Esophagus squamous epithelium (tissue), 5 donors: ENCODE measurements at regions not wholly inside any gene's neighbourhood (a gene's known extent, or its start where the extent isn't known, plus 50 kb on each side); places are given as distances from the start of the nearest gene placed in this dataset.
A peak's percentile ranks its signal among the peaks of the same experiment; 100 is the strongest.

Experiments
- DNase-seq: peaks from one replicate; lab custom pipeline; 2025; lab: John Stamatoyannopoulos, UW
- H3K27ac ChIP-seq, 4 donors: fragments of 200-600 bp; sonication (generic); one replicate each; pipeline ENCODE4 v1.5.1; 2016 to 2019; ENCODE audit warnings: mild to moderate bottlenecking in 1 of 4
- H3K27me3 ChIP-seq, 4 donors: fragments of 200-600 bp; sonication (generic); 1 replicate in 3 of 4; 2 replicates in 1 of 4; pipeline versions ENCODE4 v1.5.1 to v1.6.0; 2017 to 2021; ENCODE audit warnings: antibody characterized with exemption in 1 of 4
- H3K36me3 ChIP-seq, 3 donors: fragments of 200-600 bp; sonication (generic); one replicate each; pipeline ENCODE4 v1.5.1; 2016 to 2019
- H3K4me1 ChIP-seq, 3 donors: fragments of 200-600 bp; sonication (generic); one replicate each; pipeline ENCODE4 v1.5.1; 2017 to 2019
- H3K4me3 ChIP-seq, 4 donors: fragments of 200-600 bp; sonication (generic); 1 replicate in 3 of 4; 2 replicates in 1 of 4; pipeline ENCODE4 v1.5.1; 2016 to 2019; ENCODE audit warnings: mild to moderate bottlenecking in 2 of 4, moderate library complexity in 1 of 4
- H3K9me3 ChIP-seq, 3 donors: fragments of 200-600 bp; sonication (generic); one replicate each; pipeline ENCODE4 v1.5.1; 2016 to 2019
- POLR2A ChIP-seq, 4 donors: fragments of 450-650 bp; IDR thresholded peaks; one replicate each; pipeline ENCODE4 v1.6.1; 2017; ENCODE audit warnings: antibody characterized with exemption in 4 of 4, mild to moderate bottlenecking in 4 of 4, moderate library complexity in 3 of 4
- WGBS, 2 donors: methylation state at CpG; one replicate each; pipeline ENCODE4 v1.1.5; 2018; 5-methylcytosine and 5-hydroxymethylcytosine counted together
- intact Hi-C: fragments of 100-400 bp; cut with DNase I; formaldehyde crosslinking; loops from one replicate; pipeline ENCODE4 v1.15.0; 2022
- TF ChIP-seq, protein P1 (sequence below), 6 experiments: fragments of 450-650 bp in 4 of 6; fragments of 200-600 bp in 2 of 6; sonication (generic) in 2 of 6; IDR thresholded peaks; one replicate each; pipeline ENCODE4 v1.5.1; 2016 to 2019; ENCODE audit warnings: antibody characterized with exemption in 6 of 6, mild to moderate bottlenecking in 4 of 6, moderate library complexity in 4 of 6
- donor health status: DM: yes; HTN: yes; CAD: no.

DNA sequence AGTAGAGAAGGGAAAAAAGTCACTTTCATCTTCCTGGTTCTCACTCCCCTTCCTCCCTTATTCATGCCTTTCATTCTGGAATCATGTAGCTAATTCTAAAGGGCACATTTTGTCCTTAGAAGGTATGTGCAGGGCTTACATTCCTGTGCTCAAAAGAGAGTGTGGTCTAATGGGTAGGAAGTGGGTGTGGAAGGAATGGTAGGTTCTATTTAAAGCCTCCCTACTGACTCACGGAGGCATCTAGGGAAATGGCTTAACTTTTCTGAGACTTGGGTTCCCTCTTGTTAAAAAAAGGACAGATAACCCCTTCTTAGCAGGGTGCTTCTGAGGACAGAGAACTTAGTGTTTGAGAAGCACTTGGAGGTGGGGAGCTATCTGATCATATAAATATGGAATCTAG lies 249.3 kb upstream of the DUSP10 start:
- H3K9me3 ChIP-seq, result no peaks in the 10 kb centered on the region
- DNase-seq, result no peak
- H3K4me1 ChIP-seq, result peaks cover 0 to 12% (median 3%) of the 10 kb centered on the region in 3 donors
- TF ChIP-seq POLR2A (IDR thresholded peaks at IDR 0.05), result no peak
- TF ChIP-seq, protein P1, sequence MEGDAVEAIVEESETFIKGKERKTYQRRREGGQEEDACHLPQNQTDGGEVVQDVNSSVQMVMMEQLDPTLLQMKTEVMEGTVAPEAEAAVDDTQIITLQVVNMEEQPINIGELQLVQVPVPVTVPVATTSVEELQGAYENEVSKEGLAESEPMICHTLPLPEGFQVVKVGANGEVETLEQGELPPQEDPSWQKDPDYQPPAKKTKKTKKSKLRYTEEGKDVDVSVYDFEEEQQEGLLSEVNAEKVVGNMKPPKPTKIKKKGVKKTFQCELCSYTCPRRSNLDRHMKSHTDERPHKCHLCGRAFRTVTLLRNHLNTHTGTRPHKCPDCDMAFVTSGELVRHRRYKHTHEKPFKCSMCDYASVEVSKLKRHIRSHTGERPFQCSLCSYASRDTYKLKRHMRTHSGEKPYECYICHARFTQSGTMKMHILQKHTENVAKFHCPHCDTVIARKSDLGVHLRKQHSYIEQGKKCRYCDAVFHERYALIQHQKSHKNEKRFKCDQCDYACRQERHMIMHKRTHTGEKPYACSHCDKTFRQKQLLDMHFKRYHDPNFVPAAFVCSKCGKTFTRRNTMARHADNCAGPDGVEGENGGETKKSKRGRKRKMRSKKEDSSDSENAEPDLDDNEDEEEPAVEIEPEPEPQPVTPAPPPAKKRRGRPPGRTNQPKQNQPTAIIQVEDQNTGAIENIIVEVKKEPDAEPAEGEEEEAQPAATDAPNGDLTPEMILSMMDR (IDR thresholded peaks at IDR 0.05), result no peak
- WGBS, 2 donors, result 50 to 100% methylated on average over 1 of the region's 1 CpG
- H3K27me3 ChIP-seq, result no peaks in the 10 kb centered on the region
- H3K36me3 ChIP-seq, result no peaks in the 10 kb centered on the region
- no peak overlapping the region for H3K4me3 ChIP-seq
- no peak overlapping the region for H3K27ac ChIP-seq
- intact Hi-C loops, result no loop called here

DNA sequence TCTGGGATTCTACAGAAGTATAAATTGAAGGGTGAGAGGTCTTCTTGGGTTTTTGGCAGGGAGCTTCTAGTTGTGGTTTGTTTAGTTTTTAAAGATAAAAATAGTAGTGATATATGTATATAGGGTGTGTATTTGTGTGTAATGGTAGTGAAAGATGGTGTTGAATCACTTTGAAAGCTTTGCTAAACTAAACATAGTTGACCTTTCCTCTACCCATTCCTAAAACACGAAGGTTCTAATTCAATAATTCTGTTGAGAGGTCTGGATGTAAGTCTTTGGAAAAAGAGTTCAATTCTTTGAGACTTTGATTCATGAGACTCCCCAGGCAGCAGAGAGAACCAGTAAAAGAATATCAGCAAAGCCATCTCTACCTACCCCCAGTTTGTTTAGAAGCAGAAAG lies 247.9 kb upstream of the DUSP10 start:
- DNase-seq, result no peak
- peaks cover 0 to 12% (median 3%) of the 10 kb centered on the region in 3 donors for H3K4me1 ChIP-seq
- no peak overlapping the region for H3K4me3 ChIP-seq
- intact Hi-C loops, result no loop called here
- H3K36me3 ChIP-seq, result no peaks in the 10 kb centered on the region
- WGBS, 2 donors, result 55 to 67% methylated on average over 1 of the region's 1 CpG
- no peak overlapping the region for H3K27ac ChIP-seq
- no peak for TF ChIP-seq POLR2A (IDR thresholded peaks at IDR 0.05)
- TF ChIP-seq, protein P1 (IDR thresholded peaks at IDR 0.05), result no peak
- no peaks in the 10 kb centered on the region for H3K27me3 ChIP-seq
- H3K9me3 ChIP-seq, result no peaks in the 10 kb centered on the region

- intact Hi-C loops, result no loop called here
- Histone ChIP-seq H3K9me3 (no peaks in the 10 kb centered on the region), H3K4me1 (peaks cover 0 to 12% (median 3%) of the 10 kb centered on the region in 3 donors), H3K36me3 (no peaks in the 10 kb centered on the region), H3K27me3 (no peaks in the 10 kb centered on the region), H3K4me3 (no peak overlapping the region), H3K27ac (no peak overlapping the region)
- TF ChIP-seq POLR2A (IDR thresholded peaks at IDR 0.05), result no peak
- TF ChIP-seq, protein P1 (IDR thresholded peaks at IDR 0.05), result no peak
- no peak for DNase-seq
Measured at GRCh38 chr1:221988829-221989228, 246.9 kb upstream of the DUSP10 start.

DNA sequence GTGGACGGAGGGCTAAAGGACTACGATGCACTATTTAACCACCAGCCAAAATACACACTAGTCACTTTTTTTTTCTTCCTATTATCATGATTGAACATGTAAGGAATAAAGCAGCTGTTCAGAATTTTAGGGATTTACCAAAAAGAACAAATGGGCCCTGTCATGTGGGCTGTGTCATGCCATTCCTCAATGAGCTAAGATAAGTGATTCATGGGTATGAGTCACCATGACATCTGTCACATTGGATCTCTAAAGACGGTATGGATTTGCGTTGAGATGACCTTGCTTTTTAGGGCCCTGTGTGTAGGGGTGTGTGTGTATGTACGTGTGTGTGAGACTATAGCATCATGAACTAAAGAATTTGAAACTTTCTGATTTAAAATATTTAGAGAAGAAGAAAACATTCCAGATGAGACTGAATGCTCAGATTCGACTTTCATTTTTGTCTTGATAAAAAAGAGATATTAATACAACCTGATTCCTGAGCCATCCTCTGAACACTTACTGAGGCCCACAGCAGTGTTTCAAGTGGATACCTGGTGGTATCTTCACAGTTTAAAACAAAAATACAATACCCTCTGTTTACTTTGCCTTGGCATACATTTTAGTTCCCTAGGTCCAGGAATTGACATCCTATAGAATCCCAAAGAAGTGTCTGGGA lies 246.1 kb upstream of the DUSP10 start:
- no peak for DNase-seq
- H3K9me3 ChIP-seq, result no peaks in the 10 kb centered on the region
- H3K27me3 ChIP-seq, result no peaks in the 10 kb centered on the region
- TF ChIP-seq, protein P1 (IDR thresholded peaks at IDR 0.05), result no peak
- TF ChIP-seq POLR2A (IDR thresholded peaks at IDR 0.05), result no peak
- H3K36me3 ChIP-seq, result no peaks in the 10 kb centered on the region
- H3K27ac ChIP-seq, result peak overlapping the region in 2 of 4 donors; percentile 34 to 52
- 31 to 33% methylated on average over 6 of the region's 6 CpGs for whole genome bisulfite sequencing, 2 donors
- peaks cover 0 to 12% (median 3%) of the 10 kb centered on the region in 3 donors for H3K4me1 ChIP-seq
- no peak overlapping the region for H3K4me3 ChIP-seq
- intact Hi-C loops, result no loop called here

DNA sequence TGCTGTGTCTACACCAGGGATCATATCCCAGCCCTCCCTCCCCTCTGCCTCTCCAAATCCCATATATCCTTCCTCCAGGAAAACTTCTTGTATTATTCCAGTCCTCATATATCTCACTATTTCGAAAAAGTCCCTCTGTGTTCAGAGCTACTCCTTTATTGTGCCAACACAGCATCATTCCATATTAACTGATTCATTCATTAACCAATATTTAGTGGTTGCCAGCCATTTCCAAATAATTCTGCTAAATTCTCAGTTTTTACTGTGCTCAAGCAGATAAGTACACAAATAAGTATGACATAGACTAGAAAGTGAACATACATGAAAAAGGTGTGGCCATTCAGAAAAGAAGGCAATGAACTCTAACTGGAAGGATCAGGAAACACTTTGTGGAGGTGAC lies 241.6 kb upstream of the DUSP10 start:
- Histone ChIP-seq H3K4me3 (no peak overlapping the region), H3K36me3 (no peaks in the 10 kb centered on the region), H3K27me3 (no peaks in the 10 kb centered on the region), H3K9me3 (no peaks in the 10 kb centered on the region), H3K4me1 (peaks cover 0 to 12% (median 3%) of the 10 kb centered on the region in 3 donors), H3K27ac (no peak overlapping the region)
- TF ChIP-seq, protein P1 (IDR thresholded peaks at IDR 0.05), result no peak
- TF ChIP-seq POLR2A (IDR thresholded peaks at IDR 0.05), result no peak
- 72 to 83% methylated on average over 1 of the region's 1 CpG for WGBS, 2 donors
- intact Hi-C loops, result no loop called here
- DNase-seq, result no peak
